HG03565 (cell line): ENCODE measurements at regions not wholly inside any gene's neighbourhood (a gene's known extent, or its start where the extent isn't known, plus 50 kb on each side); places are given as distances from the start of the nearest gene placed in this dataset.
"Not testable (repeated sequence)": the region's sequence is repeated elsewhere in the genome, so short reads cannot be mapped to it uniquely, and the experiment has no call there.

Source experiments
- ATAC-seq: cut with Tn5 transposase; IDR thresholded peaks from one replicate; pipeline ENCODE4 v1.9.1; 2021; ENCODE audit warnings: mild to moderate bottlenecking, moderate library complexity; ENCODE audit not compliant: unreplicated experiment

DNA sequence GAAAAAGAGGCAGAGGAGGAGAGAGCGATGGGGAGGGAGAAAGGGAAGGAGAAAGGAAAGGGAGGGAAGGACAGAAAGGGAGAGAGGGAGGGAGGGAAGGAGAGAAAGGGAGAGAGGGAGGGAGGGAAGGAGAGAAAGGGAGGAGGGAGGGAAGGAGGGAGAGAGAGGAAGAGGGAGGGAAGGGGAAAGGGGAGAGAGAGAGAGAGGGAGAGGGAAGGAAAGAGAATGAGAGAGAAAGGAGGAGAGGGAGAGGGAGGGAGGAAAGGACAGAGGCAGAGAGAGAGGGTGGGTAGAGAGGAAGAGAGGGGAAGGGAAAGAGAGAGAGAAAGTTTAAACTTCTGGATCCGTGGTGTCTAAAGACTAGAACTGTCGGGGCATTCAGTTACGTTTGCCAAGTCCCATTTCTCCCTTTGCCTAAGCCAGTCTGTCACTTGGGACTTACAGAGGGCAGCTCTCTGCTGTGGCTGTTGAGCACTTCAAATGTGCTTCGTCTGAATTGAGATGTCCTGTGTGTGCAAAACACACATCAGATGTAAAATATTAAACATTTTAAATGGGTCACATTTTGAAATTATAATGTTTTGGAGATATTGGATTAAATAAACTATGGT lies 62.6 kb downstream of the PLXNA1 start:
- ATAC-seq, result no peak

DNA sequence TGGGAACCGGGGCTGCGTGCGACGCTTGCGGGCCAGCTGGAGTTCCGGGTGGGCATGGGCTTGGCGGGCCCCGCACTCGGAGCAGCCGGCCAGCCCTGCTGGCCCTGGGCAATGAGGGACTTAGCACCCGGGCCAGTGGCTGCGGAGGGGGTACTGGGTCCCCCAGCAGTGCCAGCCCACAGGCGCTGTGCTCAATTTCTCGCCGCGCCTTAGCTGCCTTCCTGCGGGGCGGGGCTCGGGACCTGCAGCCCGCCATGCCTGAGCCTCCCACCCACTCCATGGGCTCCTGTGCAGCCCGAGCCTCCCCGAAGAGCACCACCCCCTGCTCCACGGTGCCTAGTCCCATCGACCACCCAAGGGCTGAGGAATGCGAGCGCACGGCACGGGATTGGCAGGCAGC lies 63.8 kb downstream of the PLXNA1 start:
- not testable (repeated sequence) for ATAC-seq

DNA sequence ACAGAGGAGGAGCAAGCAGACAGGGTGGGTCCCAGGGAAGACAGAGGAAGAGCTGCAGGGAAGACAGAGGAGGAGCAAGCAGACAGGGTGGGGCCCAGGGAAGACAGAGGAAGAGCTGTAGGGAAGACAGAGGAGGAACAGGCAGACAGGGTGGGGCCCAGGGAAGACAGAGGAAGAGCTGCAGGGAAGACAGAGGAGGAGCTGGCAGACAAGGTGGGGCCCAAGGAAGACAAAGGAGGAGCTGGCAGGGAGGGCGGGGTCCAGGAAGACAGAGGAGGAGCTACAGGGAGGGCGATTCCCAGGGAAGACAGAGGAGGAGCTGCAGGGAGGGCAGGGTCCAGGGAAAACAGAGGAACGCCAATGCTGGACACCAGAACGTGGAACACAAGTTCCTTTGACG lies 66.5 kb downstream of the PLXNA1 start:
- no peak for ATAC-seq

DNA sequence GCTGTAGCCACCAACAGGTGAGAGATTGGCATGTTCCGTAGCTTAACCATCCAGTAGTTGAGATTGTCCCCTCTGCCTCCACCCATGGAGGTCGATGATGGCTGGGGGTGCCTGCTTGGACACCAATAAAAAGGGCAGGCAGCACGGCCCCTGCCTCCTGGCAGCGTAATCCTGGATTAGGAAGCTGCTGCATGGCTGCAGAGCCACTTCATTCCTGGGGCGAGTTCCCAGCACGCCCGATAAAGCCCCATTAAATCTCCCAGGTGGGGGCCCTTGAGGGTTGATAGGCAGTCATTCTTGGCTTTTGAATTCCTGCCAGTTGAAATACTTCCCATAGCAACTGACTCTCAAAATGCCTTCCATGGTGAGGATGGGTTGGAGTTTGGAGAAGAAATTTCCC lies 67.8 kb downstream of the PLXNA1 start:
- no peak for ATAC-seq

DNA sequence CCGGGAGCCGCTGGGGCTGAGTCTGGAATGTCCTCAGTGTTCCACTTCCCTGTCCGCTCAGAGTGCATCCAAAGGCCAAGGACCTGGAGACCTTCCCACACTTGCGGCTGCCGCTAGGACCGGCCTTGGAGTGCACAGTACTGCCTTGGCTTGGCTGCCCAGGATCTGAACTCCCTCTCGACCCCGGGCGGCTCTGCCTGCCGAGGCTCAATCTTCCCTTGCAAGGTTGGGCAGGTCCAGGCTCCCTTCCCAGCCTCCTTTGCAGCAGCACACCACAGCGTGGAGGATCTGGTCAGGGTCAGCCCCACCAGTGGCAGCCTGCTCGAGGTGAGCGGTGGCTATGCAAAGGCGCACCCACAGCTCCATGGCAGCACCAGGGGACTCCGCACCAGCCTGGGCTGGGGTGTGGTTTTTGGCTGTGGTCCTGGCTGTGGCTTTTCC lies 69.2 kb downstream of the PLXNA1 start:
- no peak for ATAC-seq

DNA sequence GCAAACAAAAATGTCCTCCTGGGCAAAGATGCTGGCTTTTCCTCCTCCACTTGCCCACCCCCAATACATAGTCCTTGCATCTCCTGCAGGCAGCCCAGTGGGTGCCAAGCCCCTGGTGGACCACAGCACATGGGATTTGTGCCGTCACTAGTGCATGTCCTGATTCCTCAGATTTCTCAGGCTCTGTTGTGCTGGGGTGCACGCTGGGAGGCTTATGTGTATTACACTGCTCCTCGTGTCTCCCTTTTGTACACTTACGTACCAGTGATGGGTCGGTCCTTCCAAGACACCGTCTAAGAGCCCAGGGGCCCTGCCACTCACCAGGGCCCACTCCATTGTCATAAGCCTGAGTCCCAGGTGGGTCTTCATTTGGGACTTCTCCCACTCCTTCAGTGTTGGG lies 70.1 kb downstream of the PLXNA1 start:
- no peak for ATAC-seq

DNA sequence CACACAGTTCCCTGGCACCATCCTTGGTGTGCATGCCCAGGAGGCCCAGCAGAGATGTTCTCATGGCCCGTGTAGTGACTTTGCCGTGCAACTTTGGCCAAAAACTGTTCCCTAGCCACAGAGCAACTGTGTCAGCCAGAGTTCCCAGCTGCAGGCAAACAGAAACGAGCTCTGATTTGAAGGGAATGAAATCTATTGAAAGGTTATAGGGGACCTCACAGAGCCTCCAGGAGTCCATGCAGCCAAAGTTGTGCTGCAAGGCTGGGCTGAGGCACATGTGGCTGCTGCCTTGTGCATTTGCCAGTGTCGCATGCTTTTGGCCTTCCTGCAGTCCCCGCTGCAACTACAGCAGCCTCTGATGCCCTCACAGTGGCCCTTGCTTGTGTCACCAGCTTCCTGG lies 70.5 kb downstream of the PLXNA1 start:
- no peak for ATAC-seq

DNA sequence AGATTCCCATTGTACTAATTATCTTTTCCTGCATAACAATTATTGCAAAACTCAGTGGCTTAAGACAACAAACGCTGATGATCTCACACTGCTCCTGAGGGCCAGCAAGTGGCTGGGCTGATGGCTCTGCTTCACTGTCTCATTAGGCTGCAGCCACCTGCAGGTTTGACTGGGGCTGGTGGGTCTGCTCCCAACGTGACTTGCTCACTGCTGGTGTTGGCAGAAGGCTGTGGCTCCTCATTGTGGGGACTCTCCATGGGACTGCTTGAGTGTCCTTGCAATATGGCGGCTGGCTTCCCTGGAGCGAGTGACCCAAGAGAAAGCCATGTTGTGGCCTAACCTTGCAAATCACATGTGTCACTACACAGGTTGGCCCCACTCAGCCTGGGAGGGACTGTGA lies 71.1 kb downstream of the PLXNA1 start:
- ATAC-seq, result no peak

DNA sequence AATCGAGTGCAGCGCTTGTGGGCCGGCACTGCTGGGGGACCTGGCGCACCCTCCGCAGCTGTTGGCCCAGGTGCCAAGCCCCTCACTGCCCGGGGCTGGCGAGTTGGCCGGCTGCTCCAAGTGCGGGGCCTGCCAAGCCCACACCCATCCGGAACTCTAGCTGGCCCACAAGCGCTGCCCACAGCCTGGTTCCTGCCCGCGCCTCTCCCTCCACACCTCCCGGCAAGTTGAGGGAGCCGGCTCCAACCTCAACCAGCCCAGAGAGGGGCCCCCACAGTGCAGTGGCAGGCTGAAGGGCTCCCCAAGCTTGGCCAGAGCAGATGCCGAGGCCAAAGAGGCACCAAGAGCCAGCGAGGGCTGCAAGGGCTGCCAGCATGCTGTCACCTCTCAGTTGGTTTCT lies 73.4 kb downstream of the PLXNA1 start:
- ATAC-seq, result no peak

DNA sequence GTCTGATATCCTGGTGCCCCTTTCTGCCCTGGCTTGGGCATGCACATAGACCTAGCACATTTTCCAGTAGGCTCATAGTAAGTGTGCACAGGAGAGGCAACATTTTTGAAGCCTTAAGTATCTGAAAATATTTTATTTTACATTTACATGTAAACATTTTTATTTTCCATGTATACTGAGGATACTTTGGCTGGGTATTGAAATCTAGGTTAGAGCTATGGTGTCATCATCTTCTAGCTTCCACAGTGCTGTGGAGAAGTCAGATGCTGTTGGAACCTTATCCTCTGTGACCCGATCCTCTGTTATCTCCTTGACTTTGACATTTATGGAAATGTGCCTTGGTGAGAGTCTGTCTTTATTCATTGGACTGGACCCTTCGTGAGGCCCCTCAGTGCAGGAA lies 74.1 kb downstream of the PLXNA1 start:
- ATAC-seq, result no peak

DNA sequence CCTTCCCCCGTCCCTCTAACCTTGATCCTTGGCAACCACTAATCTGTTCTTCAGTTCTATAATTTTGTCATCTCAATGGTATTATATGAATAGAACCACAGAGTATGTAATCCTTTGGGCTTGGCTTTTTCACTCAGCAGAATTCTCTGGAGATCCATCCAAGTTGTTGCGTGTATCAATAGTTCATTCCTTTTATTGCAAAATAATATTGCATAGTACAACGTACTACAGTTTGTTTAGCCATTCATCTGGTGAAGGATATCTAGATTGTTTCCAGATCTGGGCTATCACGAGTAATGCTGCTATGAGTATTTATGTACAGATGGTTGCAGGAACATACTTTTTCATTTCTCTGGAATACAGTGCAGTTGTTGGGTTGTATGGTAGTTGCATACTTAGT lies 76.2 kb downstream of the PLXNA1 start:
- ATAC-seq, result no peak

DNA sequence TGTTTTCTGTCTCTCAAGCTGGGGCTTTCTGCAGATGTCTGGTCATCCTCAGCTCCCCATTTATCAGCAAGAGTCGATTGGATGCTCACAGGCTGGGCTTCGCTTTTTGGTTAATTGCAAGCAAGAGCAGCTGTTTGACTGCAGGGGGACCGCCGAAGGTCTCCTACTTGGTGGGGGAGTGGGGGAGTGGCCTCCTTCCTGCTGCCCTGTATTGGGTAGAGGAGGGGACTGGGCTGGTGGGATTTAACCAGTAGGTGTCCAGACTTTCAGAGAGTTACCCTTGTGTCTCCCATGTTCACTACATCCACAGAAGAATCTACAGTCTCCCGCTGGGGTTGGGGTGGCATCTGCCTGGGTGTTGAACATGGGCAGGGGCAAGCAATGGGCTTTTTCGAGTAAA lies 78.7 kb downstream of the PLXNA1 start:
- no peak for ATAC-seq

DNA sequence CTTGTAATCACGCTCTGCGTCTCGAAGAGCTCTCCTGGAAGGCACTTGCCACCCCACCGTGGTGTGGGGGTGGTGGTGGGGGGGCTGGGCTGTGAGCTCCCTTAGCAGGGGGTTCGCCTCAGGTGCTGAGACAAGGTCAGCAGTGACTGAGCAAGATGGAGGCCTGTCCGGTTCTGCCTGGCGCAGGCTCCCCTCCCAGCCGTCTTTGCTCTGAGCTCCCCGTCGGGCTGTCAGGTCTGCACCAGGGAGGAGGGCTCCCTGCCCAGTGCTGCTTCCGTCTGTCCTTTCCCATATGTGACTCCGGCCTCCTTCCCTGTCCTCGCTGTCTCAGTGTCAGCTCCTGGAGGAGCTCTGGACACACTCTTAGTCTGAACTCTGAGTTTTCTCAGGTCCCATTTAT lies 80.0 kb downstream of the PLXNA1 start:
- no peak for ATAC-seq

DNA sequence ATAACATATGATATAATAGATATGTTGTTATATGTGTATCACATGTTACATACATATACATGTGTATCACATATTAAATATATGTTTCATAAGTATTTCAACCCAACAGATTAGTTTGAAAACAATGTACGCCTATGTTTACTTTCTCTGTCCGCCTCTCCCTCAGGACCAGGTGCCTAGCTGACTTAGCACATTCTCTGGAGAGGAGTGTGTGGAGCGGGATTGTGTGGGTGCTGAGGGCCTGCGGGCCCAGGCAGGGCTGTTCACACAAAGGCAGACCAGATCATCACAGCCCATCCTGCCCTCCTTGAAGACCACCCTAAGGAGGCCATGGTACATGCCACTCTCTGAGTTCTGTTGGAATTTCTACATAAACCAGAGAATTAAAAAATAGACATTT lies 81.0 kb downstream of the PLXNA1 start:
- no peak for ATAC-seq

DNA sequence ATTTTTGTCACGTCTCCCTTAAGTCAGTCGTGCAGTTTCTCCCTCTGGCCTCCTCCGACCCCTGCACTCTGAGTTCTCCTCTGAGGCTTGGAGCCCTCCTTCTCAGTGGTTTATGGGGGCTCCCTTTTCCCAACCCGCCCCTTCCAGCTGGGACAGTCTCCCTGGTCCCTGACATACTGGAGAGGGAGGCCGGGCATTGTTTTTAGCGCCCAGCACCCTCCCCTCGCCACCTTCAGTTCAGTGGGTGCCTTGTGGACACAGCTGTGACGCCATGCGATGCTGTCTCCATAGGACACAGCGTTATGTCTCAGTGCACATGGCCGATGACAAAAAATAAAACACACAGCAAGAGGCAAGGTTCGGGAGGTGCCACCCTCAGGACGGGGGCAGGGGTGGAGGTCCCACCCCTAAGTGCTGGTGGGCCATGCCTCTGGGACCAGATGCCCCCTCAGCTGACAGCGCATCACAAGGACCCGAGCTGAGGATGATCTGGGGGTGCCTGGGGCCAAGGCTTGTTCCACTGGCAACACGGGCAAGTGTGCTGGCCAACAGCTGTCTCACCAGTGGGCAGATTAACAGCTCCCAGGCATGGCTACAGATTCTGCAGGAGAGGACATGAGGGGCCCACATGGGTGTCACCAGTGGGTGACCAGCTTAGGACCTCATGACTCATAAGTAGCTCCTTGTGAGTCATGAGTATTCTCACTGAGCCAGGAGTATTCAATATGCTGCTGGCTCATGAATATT lies 81.6 kb downstream of the PLXNA1 start:
- ATAC-seq, result no peak

DNA sequence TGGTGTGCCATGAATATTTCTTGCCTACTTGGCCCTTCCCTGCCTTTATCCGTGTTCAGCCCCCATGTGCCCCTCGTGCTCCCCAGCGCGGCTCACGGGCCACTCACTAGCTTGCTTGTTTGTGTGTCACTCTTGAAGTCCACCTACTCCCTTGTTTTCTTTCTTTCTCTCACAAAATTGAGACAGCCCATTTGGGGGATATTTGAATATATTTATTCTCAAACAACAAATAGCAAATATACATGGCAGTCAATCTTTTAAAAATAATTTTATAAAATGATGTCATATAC lies 82.2 kb downstream of the PLXNA1 start:
- ATAC-seq, result no peak

DNA sequence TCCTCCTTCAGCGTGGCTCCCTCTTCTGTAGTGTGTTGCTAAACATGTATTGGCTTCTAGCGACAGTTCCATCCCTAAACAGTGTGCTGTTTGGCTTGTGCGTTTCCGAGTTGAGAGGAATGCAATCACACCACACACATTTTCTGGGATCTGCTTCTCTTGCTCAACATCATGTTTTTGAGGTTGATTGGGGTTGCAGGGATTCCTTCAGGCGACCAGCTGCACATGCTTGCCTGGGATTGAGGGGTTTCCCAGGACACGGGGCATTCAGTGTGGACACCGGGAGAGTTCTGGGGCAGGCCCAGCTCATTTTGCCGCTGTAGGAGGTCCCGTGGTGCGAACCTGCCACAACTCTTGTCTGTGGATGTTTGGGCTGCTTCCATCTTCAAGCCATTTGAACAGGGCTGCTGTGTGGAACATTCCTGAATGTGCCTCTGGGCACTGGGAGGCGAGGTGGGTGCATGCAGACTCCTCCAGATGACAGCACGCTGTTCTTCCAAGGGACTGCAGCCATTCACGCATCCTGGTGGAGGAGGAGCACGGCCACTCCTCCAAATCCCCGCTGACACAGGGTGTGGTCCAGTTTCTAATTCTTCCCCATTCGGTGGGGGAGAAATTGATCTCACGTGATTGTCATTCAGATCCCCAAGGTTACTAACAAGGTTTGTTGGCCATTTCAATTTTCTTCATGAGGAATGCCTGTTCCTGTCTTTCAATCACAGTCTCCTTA lies 82.8 kb downstream of the PLXNA1 start:
- ATAC-seq, result no peak

DNA sequence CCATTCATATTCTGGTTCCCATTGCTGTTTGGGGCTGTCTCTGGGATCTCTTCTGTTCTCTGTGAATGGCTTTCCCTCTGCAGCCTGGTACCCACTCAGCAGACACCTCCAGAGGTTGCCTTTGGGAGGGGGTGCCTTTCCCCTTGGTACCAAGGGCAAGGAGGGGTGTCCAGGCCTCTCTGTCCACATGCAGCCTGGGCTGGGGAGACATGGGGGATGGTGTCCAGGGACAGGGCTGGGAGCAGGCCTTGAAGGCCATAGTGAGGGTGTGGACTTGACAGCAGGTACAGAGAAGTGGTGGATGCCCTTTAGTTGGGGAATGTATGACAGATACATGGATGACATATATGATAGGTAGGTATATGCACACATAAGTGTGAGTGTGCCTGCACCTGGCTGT lies 83.7 kb downstream of the PLXNA1 start:
- ATAC-seq, result no peak

DNA sequence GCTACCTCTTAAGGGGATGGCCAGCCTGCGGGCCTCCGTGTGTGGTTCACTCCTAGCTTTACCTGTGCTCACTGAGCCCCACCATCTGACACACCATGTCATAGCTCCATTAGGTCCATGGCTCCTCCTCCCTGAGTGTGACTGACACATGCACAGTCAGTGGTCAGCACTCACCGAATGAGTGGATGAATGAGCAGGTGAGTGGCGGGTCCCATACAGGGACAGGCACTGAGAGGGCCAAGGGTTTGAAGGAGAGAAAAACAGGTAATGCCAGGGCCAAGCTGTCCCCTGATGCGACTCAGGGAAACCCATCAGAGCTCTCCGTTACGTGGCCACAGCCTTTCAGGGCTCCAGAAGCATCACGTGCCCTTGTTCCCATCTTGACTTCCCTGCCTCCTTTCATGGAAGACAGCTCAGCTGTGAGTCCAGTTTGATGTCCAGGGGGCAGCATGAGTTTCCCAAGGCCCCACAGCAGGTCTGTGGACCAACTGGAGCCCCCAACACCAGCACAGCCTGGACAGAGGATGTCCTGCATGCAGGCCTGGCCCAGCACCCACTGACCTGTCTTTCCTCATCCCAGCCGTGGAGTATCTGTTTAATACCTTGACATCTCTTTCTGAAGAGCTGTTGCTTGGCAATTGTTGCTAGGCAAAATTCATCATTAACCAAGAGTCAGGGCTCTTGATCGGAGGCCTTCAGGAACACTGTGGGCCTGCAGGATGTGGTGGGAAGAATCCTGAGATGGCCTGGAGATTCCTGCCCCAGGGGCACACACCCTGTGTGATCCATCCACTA lies 84.4 kb downstream of the PLXNA1 start:
- no peak for ATAC-seq

DNA sequence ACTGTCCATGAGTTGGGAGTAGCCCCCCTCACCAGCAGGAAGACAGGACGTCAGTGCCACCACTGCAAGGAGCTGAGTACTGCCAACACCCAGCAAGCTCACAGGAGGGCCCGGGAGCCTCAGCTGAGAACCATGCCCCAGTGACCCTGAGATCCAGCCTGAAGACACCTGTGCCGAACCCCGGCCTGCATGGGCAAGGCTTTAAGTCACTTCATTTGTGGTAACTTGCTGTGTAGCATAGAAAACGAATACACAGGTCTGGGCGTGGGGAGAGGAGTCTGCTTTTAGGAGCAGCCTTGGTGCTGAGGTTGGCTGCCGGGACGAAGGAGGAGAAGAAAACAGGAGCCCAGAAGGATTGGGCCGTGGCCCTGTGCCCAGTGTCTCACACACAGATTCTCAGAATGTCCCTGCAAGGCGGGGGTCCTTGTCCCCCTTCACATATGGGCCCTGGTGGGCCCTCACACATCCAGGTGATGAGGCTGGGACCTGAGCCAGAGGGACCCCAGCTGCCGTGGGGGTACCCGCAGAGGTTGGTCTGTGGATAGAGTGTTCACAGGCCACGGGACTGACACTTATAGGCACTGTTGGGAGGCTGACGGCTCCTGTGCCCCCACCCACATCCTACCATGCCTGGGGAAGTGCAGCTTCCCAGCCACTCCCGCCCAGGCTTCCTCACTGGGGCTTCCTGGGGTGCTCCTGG lies 85.3 kb downstream of the PLXNA1 start:
- ATAC-seq, result no peak

DNA sequence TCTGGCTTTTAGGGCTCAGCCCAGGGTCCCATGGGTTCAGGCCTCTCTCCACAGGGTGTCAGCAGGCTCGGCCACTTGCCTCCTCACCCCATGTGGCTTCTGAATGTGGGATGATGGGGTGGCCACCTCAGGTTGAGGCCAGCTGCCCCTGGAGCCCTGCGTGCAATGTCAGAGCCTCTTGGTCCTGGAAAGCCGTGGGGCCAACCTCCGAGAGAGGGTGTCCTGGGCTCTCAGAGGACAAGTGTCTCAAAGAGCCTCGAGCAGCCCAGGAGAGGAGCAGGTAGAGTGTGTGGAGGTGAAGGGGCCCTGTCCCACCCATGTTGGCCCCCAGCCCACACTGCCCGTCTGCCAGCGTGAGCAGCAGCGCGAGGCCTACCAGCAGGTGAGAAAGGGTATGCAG lies 86.0 kb downstream of the PLXNA1 start:
- no peak for ATAC-seq
